ENCODE measurements at regions not wholly inside any gene's neighbourhood (a gene's known extent, or its start where the extent isn't known, plus 50 kb on each side); places are given as distances from the start of the nearest gene placed in this dataset.

DNA sequence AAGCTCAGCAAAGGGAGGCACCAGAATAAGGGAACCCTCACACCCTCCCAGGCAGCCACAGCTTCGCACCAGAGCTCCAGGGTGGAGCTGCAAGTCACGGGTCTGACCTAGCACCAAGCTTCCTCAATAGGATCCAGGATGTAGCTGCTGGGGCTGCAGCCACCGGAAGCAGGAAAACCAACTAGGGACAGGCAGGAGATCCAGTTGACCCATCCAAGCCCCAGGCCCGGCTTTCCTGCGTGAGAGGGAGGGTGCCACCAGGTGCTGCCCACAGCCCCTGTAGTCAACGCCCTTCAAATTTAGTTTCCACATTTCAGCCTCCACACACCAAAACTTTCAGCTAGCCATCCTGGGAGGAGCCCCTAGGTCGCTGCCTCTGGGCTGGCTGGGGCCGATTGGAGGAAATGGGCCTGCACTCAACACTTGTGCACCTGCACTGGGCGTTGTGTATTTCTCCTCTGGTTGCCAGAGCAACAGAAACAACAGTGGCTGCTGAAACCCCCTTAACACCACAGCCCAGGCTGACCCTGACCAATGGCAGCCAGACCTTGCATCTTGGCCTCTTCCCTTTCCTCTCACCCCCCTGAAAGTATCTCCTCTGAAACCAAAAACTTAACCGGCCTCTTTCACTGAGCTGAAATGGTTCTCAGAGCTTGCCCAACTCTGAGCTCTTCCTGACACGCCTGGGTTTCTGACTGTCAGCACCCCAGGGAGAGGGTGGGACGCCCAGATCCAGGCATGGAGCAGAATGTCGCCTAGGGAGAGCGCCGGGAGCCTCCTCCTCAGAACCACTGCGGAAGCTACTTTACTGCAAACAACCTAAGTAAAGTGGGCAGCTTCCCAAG, 226.5 kb upstream of the MAP3K1 start:
- DNase-seq (ENCODE audit: low read depth): no peak
- no peak for TF ChIP-seq CTCF (conservative IDR thresholded peaks at IDR 0.05; ENCODE audit: low read length)
- H3K4me3 ChIP-seq (ENCODE audit: low read length): no peak overlapping the region

- no peak for TF ChIP-seq CTCF (conservative IDR thresholded peaks at IDR 0.05; ENCODE audit: low read length)
- no peak for DNase-seq (ENCODE audit: low read depth)
- no peak overlapping the region for H3K4me3 ChIP-seq (ENCODE audit: low read length)
Observed at GRCh38 chr5:56588131-56588487, 227.2 kb upstream of the MAP3K1 start.

DNA sequence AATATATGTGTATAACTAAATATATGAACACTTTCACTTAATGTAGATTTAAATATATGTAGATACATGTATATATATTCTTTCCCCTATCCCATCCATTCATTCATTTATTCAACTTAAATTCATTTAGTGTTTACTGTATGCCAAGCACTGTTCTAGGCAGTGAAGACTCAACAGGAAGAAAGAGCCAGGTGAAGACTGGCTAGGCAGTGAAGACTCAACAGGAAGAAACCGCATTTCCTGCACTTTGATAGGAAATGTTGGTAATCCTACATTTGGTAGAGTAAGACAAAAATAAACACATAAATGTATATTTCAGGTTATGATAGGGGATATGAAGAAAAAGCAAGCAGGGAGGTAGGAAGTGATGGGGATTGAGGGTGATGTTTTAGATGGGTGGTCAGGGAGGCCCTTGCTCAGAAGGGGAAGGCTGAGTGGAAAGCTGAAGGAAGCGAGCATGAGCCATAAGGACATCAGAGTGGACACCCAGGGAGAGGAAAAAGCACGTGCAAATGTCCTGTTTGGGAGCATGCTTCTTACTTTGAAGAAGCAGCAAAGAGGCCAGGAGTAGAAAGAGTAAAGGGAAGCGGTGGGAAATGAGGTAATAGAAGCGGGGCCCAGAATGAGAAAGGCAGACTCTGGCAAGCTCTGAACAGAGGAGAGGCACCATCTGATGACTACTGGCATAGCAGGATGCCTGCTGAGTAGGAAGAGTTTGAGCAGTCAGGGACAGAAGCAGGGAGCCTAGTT, 227.8 kb upstream of the MAP3K1 start:
- no peak for TF ChIP-seq CTCF (conservative IDR thresholded peaks at IDR 0.05; ENCODE audit: low read length)

DNA sequence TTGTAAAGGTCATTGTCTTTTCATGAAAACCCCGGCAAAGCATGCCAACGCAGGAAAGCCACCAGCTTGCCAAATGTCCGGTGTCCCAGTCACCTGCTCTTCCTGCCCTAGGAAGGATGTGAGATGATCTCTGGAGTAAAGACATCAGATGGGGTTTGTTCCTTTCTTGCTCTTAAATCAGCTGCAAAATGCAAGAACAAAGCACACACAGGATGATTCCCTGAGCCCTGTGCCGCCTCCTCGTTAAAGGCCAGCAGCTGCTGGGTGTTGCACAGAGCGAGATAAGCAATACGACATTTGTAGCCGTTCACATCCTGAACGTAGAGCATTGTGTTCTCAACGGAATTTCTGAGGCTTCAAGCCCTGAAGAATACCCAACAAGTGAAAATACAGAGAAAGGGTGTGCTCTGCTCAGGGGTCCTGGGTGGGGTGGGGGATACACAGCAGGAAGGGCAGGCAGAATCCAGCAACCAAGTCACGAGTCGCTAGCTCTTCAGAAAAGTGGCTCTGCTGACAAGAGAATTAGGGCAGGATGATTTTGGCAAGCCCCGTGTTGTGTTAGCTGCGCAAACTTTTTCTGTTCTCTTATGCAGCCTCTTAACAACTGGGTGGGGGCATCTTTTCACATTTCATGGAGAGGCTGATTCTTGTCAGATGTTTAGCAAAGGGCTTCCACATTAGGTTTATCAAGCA, 229.2 kb upstream of the MAP3K1 start:
- no peak overlapping the region for H3K4me3 ChIP-seq (ENCODE audit: low read length)
- no peak for DNase-seq (ENCODE audit: low read depth)
- TF ChIP-seq CTCF (conservative IDR thresholded peaks at IDR 0.05; ENCODE audit: low read length): no peak

More for the DNA sequence above, 227.8 kb upstream of the MAP3K1 start:
- no peak for DNase-seq (ENCODE audit: low read depth)
- no peak overlapping the region for H3K4me3 ChIP-seq (ENCODE audit: low read length)

- H3K4me3 ChIP-seq (ENCODE audit: low read length): no peak overlapping the region
- no peak for DNase-seq (ENCODE audit: low read depth)
- no peak for TF ChIP-seq CTCF (conservative IDR thresholded peaks at IDR 0.05; ENCODE audit: low read length)
Observed at GRCh38 chr5:56585461-56585860, 229.9 kb upstream of the MAP3K1 start.

DNA sequence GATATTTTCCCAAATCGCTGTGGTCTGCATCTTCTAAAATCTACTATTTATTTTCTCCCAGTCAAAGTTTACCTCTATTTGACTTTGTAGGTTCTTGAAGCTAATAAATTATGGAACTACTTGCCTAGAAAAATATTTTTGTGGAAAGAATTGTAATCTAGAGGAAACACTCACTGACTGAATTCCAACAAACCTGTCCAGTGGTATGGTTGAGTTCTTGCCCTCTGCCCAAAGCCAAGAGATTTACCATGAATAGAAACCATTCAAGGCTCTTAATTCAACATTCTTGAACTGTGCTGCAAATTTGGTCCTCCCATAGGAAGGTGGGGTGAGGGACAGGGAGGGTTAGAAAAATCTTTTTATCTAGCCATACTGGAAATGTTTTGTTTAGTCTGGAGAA, 233.9 kb upstream of the MAP3K1 start:
- no peak for TF ChIP-seq CTCF (conservative IDR thresholded peaks at IDR 0.05; ENCODE audit: low read length)

More for the DNA sequence above, 233.9 kb upstream of the MAP3K1 start:
- H3K4me3 ChIP-seq (ENCODE audit: low read length): no peak overlapping the region
- no peak for DNase-seq (ENCODE audit: low read depth)
